ENCODE measurements at regions not wholly inside any gene's neighbourhood (a gene's known extent, or its start where the extent isn't known, plus 50 kb on each side); places are given as distances from the start of the nearest gene placed in this dataset.

- TF ChIP-seq POLR2A (IDR thresholded peaks at IDR 0.05) (no peak), CTCF (IDR thresholded peaks at IDR 0.05) (no peak)
Measured at GRCh38 chr14:55798406-55798805, 218.4 kb downstream of the KTN1 start.

All from adrenal gland (tissue), 5 donors.